AG04449 (cell line): ENCODE measurements at regions not wholly inside any gene's neighbourhood (a gene's known extent, or its start where the extent isn't known, plus 50 kb on each side); places are given as distances from the start of the nearest gene placed in this dataset.

ENCODE experiments used
- CTCF ChIA-PET: fragments of 350-600 bp; formaldehyde crosslinking; extraction: SDS; loops from one replicate; lab custom pipeline; 2021; ENCODE audit warnings: antibody characterized with exemption; lab: Yijun Ruan, JAX
- POLR2A ChIA-PET: fragments of 400-600, 350-600 bp; formaldehyde crosslinking; extraction: SDS; loops from one replicate; lab custom pipeline; 2020; ENCODE audit warnings: antibody characterized with exemption, inconsistent platforms; lab: Yijun Ruan, JAX
- DNase-seq: peaks from one replicate; pipeline ENCODE4 v3.0.0-alpha.2; 2010; ENCODE audit warnings: low read depth, low spot score
- H3K4me3 ChIP-seq: 2 replicates; pipeline ENCODE4 v1.5.1; 2011; ENCODE audit warnings: low read depth, mild to moderate bottlenecking, control low read depth, low read length
- TF ChIP-seq, protein P1 (sequence below): IDR thresholded peaks from one replicate; pipeline ENCODE4 v1.5.1; 2011; ENCODE audit warnings: mild to moderate bottlenecking, moderate library complexity, low read length, control low read depth, inconsistent platforms; ENCODE audit not compliant: insufficient read depth; ENCODE audit errors: missing control alignments

DNA sequence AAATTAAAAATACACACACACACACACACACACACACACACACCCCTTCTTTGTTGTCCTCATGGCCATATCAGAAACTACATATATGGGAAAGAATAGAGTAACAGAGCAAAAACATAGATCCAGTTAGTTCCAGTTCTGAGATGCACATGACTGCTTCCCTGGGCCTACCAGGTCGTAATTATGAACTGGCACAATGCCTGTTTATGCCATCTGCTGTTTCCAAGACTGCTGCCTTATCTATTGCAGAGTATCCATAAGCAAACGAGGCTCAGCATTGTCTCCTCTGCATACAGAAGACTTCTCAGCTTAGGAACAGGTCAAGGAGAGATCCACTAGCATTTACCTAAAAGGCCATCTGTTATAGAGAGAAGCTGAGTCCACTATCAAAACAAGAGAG lies 789.0 kb downstream of the TECRL start:
- DNase-seq, result no peak
- H3K4me3 ChIP-seq, result no peak overlapping the region
- TF ChIP-seq, protein P1, sequence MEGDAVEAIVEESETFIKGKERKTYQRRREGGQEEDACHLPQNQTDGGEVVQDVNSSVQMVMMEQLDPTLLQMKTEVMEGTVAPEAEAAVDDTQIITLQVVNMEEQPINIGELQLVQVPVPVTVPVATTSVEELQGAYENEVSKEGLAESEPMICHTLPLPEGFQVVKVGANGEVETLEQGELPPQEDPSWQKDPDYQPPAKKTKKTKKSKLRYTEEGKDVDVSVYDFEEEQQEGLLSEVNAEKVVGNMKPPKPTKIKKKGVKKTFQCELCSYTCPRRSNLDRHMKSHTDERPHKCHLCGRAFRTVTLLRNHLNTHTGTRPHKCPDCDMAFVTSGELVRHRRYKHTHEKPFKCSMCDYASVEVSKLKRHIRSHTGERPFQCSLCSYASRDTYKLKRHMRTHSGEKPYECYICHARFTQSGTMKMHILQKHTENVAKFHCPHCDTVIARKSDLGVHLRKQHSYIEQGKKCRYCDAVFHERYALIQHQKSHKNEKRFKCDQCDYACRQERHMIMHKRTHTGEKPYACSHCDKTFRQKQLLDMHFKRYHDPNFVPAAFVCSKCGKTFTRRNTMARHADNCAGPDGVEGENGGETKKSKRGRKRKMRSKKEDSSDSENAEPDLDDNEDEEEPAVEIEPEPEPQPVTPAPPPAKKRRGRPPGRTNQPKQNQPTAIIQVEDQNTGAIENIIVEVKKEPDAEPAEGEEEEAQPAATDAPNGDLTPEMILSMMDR, result no peak
- POLR2A ChIA-PET, result no interaction called here
- CTCF ChIA-PET, result no interaction called here

DNA sequence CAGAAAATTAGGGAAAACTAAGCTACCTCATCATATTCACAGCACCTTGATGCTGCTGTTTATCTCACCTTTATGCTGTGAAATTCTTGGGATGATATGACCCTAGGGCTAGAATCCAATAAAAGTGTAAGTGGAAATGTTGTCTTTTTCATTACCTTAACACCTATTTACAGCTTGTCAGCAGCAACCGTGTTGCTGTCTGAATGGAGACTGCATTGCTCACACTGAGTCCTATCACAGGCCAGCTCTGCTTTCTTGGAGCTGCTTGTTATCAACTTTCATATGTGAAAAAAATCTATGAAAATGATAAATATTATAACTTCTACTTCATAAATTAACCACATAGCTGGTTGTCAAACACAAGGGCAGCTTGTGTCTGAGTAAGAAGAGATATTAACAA lies 789.5 kb downstream of the TECRL start:
- no peak for DNase-seq

DNA sequence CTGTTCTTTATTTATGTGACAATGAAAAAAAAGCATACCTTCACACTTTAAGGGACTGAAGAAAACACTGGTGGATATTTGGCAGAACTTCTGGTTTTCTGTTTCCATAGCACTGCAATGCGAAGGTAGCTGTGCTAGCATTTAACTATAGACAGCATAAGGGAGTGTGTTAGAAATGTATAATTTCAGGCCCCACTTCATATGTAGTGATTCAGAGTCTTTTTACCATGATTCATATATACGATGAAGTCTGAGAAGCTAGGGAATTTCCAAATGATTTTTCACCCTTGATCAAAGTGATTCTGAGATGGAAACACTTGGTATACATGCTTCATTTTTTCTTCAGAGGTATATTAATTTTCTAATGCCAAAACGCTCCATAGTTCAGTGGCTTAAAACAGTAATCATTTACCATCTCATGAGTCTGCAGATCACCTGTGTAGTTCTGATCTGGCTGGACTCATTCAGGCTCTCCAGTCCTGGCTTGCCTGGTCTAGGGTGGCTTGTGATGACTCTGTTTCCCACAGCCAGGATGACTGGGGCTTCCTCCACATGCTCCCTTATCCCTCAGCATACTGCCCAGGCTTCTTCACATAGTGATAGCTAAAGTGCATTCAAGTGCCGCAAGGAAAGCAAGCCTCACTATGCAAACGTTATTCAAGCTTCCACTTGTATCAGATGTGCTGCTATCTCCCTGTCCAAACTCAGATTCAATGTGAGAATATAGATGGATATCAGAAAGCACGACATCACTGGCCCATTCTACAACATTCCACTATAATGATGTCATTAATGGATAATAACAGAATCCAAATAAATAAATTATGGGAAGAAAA lies 790.1 kb downstream of the TECRL start:
- DNase-seq, result no peak
- POLR2A ChIA-PET, result no interaction called here
- TF ChIP-seq, protein P1, result no peak
- no peak overlapping the region for H3K4me3 ChIP-seq
- CTCF ChIA-PET, result no interaction called here

More for the DNA sequence above, 789.5 kb downstream of the TECRL start:
- ChIA-PET POLR2A (no interaction called here), CTCF (no interaction called here)
- H3K4me3 ChIP-seq, result no peak overlapping the region
- TF ChIP-seq, protein P1, result no peak

DNA sequence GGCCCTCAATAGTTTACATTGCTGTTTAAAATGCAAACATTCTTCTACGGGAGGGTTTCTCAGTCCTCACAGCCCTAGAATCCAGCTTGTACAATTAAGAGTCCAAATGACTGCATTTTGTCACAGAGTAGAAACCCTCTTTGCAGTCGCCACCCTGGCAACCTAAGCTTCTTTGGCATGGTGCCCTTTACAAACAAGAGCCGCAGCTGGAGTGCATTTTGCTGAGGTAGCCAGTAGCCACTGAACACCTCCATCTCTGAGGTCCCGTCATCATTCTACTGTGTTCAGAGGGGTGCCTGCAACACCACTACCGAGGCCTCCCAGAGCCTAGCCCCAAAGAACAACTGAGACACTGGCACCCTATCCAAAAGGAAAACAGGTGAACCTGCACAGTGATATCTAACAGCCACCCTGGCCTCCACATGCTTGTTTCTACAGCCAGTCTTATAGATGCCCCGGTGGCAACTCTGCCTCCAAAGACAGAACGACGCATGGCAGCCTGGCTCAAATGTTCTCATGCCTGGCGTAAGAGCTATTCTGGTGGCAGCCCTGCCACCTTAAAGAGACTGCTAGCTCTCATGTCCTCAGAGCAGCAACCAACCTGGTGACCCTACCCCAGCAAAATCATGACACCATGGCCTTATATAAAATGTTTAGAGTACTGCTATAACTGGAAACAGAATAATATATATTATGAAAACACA lies 801.9 kb downstream of the TECRL start:
- CTCF ChIA-PET, result no interaction called here
- TF ChIP-seq, protein P1, result no peak

DNA sequence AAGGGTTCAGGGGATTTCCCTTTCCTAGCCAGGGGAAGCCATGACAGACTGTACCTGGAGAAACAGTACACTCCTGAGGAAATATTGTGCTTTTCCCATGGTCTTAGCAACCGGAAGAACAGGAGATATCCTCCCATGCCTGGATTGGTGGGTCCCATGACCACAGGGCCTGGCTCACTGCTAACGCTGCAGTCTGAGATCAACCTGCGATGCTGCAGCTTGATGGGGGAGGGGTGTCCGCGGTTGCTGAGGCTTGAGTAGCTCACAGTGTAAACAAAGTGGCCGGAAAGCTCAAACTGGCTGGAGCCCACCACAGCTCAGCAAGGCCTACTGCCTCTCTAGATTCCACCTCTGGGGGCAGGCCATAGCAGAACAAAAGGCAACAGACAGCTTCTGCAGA lies 819.5 kb downstream of the TECRL start:
- DNase-seq, result no peak
- no peak overlapping the region for H3K4me3 ChIP-seq
- POLR2A ChIA-PET, result no interaction called here
- CTCF ChIA-PET, result no interaction called here
- TF ChIP-seq, protein P1, result no peak

More for the DNA sequence above, 801.9 kb downstream of the TECRL start:
- no peak overlapping the region for H3K4me3 ChIP-seq
- POLR2A ChIA-PET, result no interaction called here
- no peak for DNase-seq

DNA sequence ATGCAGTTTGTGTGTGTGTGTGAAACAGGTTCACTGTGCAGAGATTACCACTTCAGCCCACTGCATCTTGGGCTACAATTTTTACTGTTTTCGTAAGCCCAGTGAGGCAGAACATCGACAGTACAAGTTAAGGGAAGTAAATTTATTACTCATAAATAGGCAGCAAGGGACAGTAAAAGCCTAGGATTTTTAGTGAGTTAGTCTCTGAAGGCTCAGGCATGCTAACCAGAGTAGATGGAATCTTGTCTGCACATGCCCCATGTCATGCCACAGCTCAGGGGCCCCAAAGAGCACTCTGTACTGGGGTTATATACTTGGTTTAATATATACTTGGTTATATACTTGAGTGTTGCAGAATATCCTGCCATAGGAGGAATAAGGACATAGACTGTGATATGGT lies 825.7 kb downstream of the TECRL start:
- no peak for DNase-seq

More for the DNA sequence above, 825.7 kb downstream of the TECRL start:
- CTCF ChIA-PET, result no interaction called here
- H3K4me3 ChIP-seq, result no peak overlapping the region
- POLR2A ChIA-PET, result no interaction called here
- TF ChIP-seq, protein P1, result no peak
